HL-60 (cell line): ENCODE measurements at regions not wholly inside any gene's neighbourhood (a gene's known extent, or its start where the extent isn't known, plus 50 kb on each side); places are given as distances from the start of the nearest gene placed in this dataset.

Experiments used
- DNase-seq, 2 experiments: peaks; one replicate each; pipeline ENCODE4 v3.0.0-alpha.2; 2010 to 2020; ENCODE audit warnings: low read depth in 1 of 2, low spot score in 1 of 2
- H3K27ac ChIP-seq: fragments of 250-450 bp; sonication (Bioruptor Pico); replicated peaks from 2 replicates; pipeline ENCODE4 v1.5.1; 2020; ENCODE audit warnings: mild to moderate bottlenecking, moderate library complexity
- H3K27me3 ChIP-seq: fragments of 250-450 bp; sonication (Bioruptor Pico); 2 replicates; pipeline ENCODE4 v1.5.1; 2021; ENCODE audit warnings: mild to moderate bottlenecking, moderate library complexity; ENCODE audit not compliant: insufficient read depth, poor library complexity, severe bottlenecking
- H3K4me3 ChIP-seq: replicated peaks from 2 replicates; pipeline ENCODE4 v1.5.1; 2011; ENCODE audit warnings: mild to moderate bottlenecking, control low read depth, low read length; ENCODE audit not compliant: insufficient read depth
- CTCF ChIP-seq: IDR thresholded peaks from one replicate; pipeline ENCODE4 v1.5.1; 2011; ENCODE audit warnings: low read length, control low read depth, inconsistent platforms; ENCODE audit not compliant: insufficient read depth
- GABPA ChIP-seq: IDR thresholded peaks from 2 replicates; pipeline ENCODE4 v1.6.1; 2012; ENCODE audit warnings: low read depth
- POLR2AphosphoS5 ChIP-seq: IDR thresholded peaks from 2 replicates; pipeline ENCODE4 v1.6.1; 2012; ENCODE audit warnings: low read depth
- SPI1 ChIP-seq: IDR thresholded peaks from 2 replicates; pipeline ENCODE4 v1.6.1; 2012; ENCODE audit warnings: low read depth, mild to moderate bottlenecking, borderline replicate concordance
- TF ChIP-seq, protein P1 (sequence below): IDR thresholded peaks from 2 replicates; pipeline ENCODE4 v1.6.1; 2012; ENCODE audit warnings: low read depth; ENCODE audit not compliant: insufficient replicate concordance

- no peak overlapping the region for H3K27ac ChIP-seq
- H3K4me3 ChIP-seq, result no peak overlapping the region
- no peak for DNase-seq
- TF ChIP-seq GABPA, result no peak
- H3K27me3 ChIP-seq, result no peaks in the 10 kb centered on the region
These were observed 208.6 kb downstream of the CD47 start for GRCh38 chr3:107882261-107882660.

- Histone ChIP-seq H3K4me3 (no peak overlapping the region), H3K27ac (no peak overlapping the region), H3K27me3 (no peaks in the 10 kb centered on the region)
- no peak for DNase-seq
- no peak for TF ChIP-seq SPI1
- TF ChIP-seq POLR2AphosphoS5, result no peak
- TF ChIP-seq, protein P1, sequence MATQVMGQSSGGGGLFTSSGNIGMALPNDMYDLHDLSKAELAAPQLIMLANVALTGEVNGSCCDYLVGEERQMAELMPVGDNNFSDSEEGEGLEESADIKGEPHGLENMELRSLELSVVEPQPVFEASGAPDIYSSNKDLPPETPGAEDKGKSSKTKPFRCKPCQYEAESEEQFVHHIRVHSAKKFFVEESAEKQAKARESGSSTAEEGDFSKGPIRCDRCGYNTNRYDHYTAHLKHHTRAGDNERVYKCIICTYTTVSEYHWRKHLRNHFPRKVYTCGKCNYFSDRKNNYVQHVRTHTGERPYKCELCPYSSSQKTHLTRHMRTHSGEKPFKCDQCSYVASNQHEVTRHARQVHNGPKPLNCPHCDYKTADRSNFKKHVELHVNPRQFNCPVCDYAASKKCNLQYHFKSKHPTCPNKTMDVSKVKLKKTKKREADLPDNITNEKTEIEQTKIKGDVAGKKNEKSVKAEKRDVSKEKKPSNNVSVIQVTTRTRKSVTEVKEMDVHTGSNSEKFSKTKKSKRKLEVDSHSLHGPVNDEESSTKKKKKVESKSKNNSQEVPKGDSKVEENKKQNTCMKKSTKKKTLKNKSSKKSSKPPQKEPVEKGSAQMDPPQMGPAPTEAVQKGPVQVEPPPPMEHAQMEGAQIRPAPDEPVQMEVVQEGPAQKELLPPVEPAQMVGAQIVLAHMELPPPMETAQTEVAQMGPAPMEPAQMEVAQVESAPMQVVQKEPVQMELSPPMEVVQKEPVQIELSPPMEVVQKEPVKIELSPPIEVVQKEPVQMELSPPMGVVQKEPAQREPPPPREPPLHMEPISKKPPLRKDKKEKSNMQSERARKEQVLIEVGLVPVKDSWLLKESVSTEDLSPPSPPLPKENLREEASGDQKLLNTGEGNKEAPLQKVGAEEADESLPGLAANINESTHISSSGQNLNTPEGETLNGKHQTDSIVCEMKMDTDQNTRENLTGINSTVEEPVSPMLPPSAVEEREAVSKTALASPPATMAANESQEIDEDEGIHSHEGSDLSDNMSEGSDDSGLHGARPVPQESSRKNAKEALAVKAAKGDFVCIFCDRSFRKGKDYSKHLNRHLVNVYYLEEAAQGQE, result no peak
- TF ChIP-seq CTCF, result no peak
- TF ChIP-seq GABPA, result no peak
These were observed 209.3 kb downstream of the CD47 start for GRCh38 chr3:107881509-107881908.

DNA sequence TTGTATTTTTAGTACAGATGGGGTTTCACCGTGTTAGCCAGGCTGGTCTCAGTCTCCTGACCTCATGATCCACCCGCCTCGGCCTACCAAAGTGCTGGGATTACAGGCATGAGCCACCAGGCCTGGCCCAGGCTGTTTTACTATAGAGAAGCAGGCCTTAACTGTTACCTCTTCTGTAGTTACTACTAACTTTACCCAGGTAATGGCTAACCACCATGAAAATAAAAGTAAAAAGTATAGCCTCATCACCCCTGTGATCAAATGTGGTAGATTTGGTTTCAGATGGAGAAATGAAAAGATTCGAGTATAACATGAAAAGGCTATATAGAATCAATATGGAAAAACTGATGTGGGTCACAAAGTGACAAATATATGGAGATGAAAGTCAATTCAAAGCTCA lies 210.1 kb downstream of the CD47 start:
- Histone ChIP-seq H3K27ac (no peak overlapping the region), H3K27me3 (no peaks in the 10 kb centered on the region), H3K4me3 (no peak overlapping the region)
- TF ChIP-seq SPI1 (no peak), GABPA (no peak), CTCF (no peak), POLR2AphosphoS5 (no peak)
- TF ChIP-seq, protein P1, result no peak
- DNase-seq, result no peak

DNA sequence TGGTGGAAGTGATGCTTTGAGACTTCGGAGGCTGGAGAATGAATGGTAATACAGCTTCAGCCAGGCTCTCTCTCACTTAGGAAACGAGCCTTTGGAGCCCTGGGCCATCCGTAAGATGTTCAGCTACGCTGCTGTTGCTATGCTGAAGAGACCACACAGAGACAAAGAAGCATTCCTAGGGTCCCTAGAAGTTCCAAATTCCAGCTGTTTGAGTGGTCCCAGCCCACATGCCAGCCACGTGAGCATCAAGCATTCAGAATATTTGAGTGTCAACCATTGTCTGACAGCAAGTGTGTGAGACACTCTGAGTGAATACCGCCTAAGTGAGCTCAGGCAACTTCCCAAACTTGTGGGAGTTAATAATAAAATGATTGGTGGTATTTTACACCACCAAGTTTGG lies 212.9 kb downstream of the CD47 start:
- H3K27ac ChIP-seq, result no peak overlapping the region
- TF ChIP-seq GABPA (no peak), POLR2AphosphoS5 (no peak), CTCF (no peak), SPI1 (no peak)
- TF ChIP-seq, protein P1, result no peak
- H3K27me3 ChIP-seq, result no peaks in the 10 kb centered on the region
- H3K4me3 ChIP-seq, result no peak overlapping the region
- no peak for DNase-seq
